Medulla oblongata (tissue), 1 donor: ENCODE measurements at regions not wholly inside any gene's neighbourhood (a gene's known extent, or its start where the extent isn't known, plus 50 kb on each side); places are given as distances from the start of the nearest gene placed in this dataset.
"Not testable (repeated sequence)": the region's sequence is repeated elsewhere in the genome, so short reads cannot be mapped to it uniquely, and the experiment has no call there.

Experiments
- DNase-seq: peaks from one replicate; pipeline ENCODE4 v3.0.0-alpha.2; 2015; ENCODE audit errors: extremely low spot score

- no peak for DNase-seq
Measured at GRCh38 chr13:111584870-111585269, 264.4 kb downstream of the TEX29 start.

DNA sequence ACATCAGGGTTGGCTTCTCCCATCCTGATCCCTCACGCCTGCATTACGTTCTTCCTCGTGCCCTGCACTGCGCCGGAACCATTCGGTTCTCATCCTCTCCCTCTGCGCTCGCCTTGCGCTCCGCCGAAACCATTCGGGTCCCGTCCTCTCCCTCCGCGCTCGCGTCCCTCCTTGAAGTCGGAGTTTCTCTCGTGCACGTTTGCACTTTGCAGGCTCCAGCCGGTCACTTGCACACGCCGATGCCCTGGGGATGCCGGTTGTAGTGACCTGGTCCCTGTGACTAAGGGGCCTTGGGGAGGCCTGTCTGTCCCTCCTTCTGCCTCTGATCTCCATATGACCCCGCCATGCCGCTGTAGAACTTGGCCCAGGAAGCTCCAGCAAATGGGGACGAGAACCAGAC, 265.8 kb downstream of the TEX29 start:
- DNase-seq, result no peak

DNA sequence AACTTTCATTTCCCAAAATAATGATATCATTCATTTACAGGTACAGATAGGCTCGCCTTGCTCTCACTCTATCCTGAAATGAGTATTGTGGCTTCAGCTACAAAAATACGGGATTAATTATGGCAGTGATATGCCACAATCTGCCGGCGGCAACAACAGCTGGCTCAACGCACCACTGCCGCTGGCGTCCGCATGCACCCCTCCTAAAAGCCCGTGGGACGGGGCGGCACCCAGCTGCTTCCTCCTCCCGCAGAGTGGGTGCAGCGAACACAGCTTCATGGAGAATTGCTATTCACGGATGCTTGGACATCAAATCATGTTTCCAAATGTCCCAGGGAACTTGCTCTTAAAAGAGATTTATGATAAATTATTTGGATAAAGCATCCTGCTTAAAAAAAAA, 266.8 kb downstream of the TEX29 start:
- no peak for DNase-seq

- no peak for DNase-seq
Measured at GRCh38 chr13:111589321-111589720, 268.9 kb downstream of the TEX29 start.

- DNase-seq, result no peak
Measured at GRCh38 chr13:111589992-111590391, 269.6 kb downstream of the TEX29 start.

- DNase-seq, result no peak
Measured at GRCh38 chr13:111590796-111591195, 270.4 kb downstream of the TEX29 start.

- DNase-seq, result not testable (repeated sequence)
Measured at GRCh38 chr13:111593490-111593889, 273.0 kb downstream of the TEX29 start.

- no peak for DNase-seq
Measured at GRCh38 chr13:111594606-111595005, 274.2 kb downstream of the TEX29 start.

GRCh38 chr13:111595276-111595675, 274.8 kb downstream of the TEX29 start:
- no peak for DNase-seq

DNA sequence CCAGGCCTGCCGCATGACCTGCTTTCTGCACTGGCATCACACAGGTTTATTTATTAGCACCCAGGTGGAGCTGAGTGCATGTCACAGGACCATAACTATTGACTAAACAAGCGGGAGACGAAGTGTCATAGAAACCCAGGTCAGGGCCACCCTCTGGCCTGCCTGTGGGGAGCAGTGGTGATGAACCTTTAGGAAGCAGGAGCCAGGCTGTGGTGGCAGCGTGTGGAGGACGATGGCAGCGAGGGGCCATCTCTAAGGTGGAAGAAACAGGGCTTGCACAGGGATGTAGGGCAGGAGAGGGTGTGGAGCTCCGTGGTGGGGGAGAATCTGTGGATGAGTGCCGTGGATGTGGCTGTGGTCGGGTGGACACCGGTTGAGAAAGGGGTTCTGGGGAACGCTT, 275.3 kb downstream of the TEX29 start:
- no peak for DNase-seq

- no peak for DNase-seq
Measured at GRCh38 chr13:111597191-111597611, 276.8 kb downstream of the TEX29 start.

GRCh38 chr13:111597618-111598017, 277.2 kb downstream of the TEX29 start:
- no peak for DNase-seq

DNA sequence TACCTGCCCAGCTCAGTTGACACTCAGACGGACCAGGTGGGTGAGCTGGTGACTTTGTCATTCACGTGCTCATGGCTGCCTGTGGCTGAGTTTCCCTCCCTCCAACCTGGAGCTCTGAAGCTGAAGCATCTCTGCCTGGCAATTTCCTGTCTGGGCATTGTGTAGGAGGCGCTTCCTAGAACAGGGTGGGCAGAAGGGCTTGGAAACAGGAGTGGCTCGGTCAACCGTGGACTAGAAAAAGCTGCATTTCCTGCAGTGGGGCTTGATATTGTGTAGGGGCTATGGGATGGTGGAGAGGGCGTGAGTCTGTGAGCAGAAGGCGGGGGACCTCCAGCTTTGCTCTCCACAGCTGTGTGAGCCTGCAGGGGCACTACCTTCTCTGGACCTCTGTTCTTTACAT, 278.3 kb downstream of the TEX29 start:
- no peak for DNase-seq

DNA sequence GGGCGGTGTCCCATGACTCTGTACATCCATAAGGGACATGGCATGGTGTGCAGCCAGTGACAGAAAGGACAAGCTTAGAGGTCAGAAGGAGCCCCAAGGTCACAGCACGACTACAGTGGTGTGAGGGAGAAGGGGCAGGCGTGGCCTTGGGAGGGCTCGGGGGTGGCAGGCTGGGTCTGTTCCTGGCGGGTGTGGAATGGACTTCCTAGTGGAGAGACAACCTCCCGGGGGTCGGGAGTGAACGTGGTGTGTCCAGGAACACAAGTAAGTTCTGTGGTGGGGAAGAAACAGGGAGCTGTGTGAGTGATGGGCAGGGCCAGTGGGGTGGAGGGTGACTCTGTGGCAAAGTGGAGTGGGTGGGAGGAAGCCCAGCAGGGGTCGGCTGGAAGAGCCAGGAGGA, 279.3 kb downstream of the TEX29 start:
- no peak for DNase-seq

GRCh38 chr13:111602874-111603273, 282.4 kb downstream of the TEX29 start:
- DNase-seq, result no peak

DNA sequence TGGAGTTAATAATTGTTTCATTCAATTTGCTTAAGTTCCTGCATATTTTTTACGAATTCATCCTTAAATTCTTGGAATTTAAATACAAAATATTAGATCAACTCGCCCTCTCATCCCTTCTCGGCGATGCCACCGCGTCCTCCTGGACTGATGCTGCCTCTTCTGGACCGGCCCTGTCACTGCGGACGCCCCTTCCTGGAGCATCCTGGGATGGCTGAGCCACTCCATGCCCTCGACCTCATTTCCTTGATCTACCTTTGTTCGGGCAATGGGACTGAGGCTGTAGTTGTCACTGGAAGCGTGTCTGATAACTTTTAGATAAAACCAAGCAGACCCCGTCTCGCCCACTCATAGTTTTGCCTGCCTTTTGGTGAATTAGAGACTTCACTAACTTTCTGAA, 283.7 kb downstream of the TEX29 start:
- DNase-seq, result no peak

DNA sequence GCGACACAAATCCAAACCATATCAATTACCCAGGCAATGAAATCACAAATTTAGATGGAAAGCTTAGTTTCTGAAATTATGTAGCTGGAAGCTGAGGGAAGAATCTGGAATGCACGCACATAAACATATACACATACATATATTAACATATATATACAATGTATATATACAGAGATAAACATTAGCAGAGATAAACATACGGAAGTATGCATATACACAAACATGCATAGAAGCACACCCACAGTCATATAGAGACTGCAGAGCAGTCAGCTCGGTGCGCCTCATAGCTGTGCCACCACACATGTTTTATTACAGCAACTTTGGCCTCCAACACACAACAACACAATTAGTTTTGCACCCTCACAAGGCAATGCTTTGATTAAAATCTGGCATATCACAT, 288.1 kb downstream of the TEX29 start:
- no peak for DNase-seq

DNA sequence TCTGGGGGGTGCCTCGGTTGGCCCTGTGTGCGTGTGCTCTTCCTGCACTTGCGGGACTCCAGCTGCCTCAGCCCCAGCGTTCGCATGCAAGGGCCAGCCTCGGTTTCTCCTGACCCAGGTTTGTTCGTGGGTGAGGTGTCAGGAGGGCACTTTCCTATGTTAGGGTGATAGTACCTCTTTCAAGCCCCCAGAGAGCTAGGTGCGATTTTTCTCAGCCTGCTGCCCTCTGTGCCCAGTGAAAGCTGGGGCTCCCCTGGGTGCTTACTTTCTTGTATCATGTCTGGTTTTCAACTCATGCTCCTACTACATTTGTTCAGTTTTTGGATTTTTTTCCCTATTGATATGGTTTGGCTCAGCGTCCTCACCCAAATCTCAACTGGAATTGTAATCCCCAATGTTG, 289.2 kb downstream of the TEX29 start:
- DNase-seq, result no peak

DNA sequence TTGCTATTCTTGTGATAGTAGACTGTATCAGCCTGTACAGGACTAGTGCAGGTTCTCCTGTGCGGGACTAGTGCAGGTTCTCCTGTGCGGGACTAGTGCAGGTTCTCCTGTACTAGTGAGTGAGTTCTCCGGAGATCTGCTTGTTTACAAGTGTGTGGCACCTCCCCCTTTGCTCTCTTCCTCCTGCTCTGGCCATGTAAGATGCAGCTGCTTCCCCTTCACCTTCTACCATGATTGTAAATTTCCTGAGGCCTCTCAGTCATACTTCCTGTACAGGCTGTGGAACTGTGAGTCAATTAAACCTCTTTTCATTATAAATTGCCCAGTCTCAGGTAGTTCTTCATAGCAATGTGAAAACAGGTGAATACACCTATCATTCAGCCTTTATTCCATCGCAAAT, 289.6 kb downstream of the TEX29 start:
- no peak for DNase-seq

DNA sequence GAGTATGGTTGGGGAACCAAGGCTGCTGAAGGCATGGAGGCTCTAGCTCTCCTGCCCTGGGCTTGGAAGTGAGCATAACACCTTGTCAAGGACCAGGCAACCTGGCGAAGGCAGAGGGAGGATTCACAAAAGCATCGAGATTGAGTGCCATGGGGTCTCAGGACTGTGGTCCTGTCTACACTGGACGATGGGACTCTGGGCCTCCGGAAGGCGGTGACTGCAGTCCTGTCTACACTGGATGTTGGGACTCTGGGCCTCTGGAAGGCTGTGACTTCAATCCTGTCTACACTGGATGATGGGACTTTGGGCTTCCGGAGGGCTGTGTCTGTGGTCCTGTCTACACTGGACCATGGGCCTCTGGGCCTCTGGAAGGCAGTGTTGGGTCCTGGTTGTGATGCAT, 290.4 kb downstream of the TEX29 start:
- no peak for DNase-seq

DNA sequence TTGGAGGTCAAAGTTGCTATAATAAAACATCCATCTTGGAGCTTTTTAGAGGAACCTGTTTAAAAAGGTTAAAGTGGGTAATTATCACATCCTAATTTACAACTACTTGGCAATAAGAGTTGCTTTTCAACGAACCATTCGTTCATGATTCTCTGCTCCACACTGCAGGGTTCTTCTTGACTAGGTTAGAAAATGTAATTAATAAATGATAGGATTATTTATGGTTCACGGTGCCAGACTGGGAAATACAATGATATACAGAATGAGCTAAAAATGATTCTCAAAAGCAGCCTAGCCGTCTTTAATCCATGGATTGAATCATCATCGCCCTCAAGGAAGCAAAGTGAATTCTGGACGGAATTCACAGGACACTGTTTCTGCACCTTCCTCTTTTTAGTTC, 291.2 kb downstream of the TEX29 start:
- no peak for DNase-seq

- no peak for DNase-seq
Measured at GRCh38 chr13:111612886-111613285, 292.4 kb downstream of the TEX29 start.

- DNase-seq, result no peak
Measured at GRCh38 chr13:111614009-111614408, 293.6 kb downstream of the TEX29 start.

- no peak for DNase-seq
Measured at GRCh38 chr13:111614613-111615012, 294.2 kb downstream of the TEX29 start.

DNA sequence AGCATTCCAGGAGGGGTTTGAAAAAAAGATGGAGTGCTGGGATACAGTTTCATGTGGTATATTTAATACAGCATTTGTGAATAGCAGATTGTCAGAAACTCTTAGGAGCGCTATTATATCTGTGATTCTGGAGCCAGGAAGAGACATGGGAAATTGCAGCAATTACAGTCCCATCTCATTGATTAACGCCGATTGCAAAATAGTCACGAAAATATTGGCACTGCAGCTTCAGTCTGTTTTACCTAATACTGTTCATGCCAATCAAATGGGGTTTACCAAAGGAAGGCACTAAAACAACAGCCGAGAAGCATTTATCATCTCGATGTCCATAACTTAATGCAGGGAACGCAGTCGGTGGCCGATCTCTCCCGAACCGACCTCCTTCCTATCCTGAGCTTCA, 295.8 kb downstream of the TEX29 start:
- DNase-seq, result no peak
